AG09309 (cell line): ENCODE measurements at regions not wholly inside any gene's neighbourhood (a gene's known extent, or its start where the extent isn't known, plus 50 kb on each side); places are given as distances from the start of the nearest gene placed in this dataset.

ENCODE experiments used
- DNase-seq: peaks from one replicate; pipeline ENCODE4 v3.0.0-alpha.2; 2010; ENCODE audit warnings: low read depth
- H3K4me3 ChIP-seq: 2 replicates; pipeline ENCODE4 v1.5.1; 2011; ENCODE audit warnings: mild to moderate bottlenecking, low read depth, low read length, moderate library complexity; ENCODE audit not compliant: control insufficient read depth
- TF ChIP-seq, protein P1 (sequence below): IDR thresholded peaks from 2 replicates; pipeline ENCODE4 v1.5.1; 2011; ENCODE audit warnings: mild to moderate bottlenecking, low read depth, low read length, inconsistent platforms; ENCODE audit not compliant: insufficient read depth, control insufficient read depth; ENCODE audit errors: missing control alignments

DNA sequence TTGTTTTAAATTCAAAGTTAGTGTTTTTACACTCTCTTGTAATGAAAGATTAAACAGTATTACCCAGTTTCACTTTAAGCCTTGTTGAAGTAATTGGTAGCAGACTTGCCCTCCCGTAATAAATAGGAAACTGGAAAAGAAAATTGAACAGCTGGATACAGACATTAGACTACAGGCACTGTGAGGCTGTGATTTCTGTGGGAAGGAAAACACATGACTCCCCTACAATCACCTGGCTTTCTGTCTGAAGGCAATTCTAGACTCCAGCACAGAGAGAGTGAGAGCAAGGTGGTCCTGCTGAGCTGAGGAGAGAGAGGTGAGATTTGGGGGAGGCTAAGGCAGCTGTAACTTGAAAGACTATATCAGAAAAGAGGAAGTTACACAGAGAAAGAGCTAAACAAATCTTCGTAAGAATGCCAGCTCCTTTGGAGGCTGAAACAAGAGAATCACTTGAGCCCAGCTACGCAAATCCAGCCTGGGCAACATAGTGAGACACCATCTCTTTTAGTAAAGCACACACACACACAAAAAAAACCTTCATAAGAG lies 57.8 kb upstream of the CDYL2 start:
- TF ChIP-seq, protein P1, sequence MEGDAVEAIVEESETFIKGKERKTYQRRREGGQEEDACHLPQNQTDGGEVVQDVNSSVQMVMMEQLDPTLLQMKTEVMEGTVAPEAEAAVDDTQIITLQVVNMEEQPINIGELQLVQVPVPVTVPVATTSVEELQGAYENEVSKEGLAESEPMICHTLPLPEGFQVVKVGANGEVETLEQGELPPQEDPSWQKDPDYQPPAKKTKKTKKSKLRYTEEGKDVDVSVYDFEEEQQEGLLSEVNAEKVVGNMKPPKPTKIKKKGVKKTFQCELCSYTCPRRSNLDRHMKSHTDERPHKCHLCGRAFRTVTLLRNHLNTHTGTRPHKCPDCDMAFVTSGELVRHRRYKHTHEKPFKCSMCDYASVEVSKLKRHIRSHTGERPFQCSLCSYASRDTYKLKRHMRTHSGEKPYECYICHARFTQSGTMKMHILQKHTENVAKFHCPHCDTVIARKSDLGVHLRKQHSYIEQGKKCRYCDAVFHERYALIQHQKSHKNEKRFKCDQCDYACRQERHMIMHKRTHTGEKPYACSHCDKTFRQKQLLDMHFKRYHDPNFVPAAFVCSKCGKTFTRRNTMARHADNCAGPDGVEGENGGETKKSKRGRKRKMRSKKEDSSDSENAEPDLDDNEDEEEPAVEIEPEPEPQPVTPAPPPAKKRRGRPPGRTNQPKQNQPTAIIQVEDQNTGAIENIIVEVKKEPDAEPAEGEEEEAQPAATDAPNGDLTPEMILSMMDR, result no peak
- H3K4me3 ChIP-seq, result no peak overlapping the region
- no peak for DNase-seq
